HL-60 (cell line): ENCODE measurements at regions not wholly inside any gene's neighbourhood (a gene's known extent, or its start where the extent isn't known, plus 50 kb on each side); places are given as distances from the start of the nearest gene placed in this dataset.

ENCODE experiments used
- DNase-seq, 2 experiments: peaks; one replicate each; pipeline ENCODE4 v3.0.0-alpha.2; 2010 to 2020; ENCODE audit warnings: low read depth in 1 of 2, low spot score in 1 of 2
- H3K27ac ChIP-seq: fragments of 250-450 bp; sonication (Bioruptor Pico); replicated peaks from 2 replicates; pipeline ENCODE4 v1.5.1; 2020; ENCODE audit warnings: mild to moderate bottlenecking, moderate library complexity
- H3K27me3 ChIP-seq: fragments of 250-450 bp; sonication (Bioruptor Pico); 2 replicates; pipeline ENCODE4 v1.5.1; 2021; ENCODE audit warnings: mild to moderate bottlenecking, moderate library complexity; ENCODE audit not compliant: insufficient read depth, poor library complexity, severe bottlenecking
- H3K4me3 ChIP-seq: replicated peaks from 2 replicates; pipeline ENCODE4 v1.5.1; 2011; ENCODE audit warnings: mild to moderate bottlenecking, control low read depth, low read length; ENCODE audit not compliant: insufficient read depth
- GABPA ChIP-seq: IDR thresholded peaks from 2 replicates; pipeline ENCODE4 v1.6.1; 2012; ENCODE audit warnings: low read depth
- POLR2AphosphoS5 ChIP-seq: IDR thresholded peaks from 2 replicates; pipeline ENCODE4 v1.6.1; 2012; ENCODE audit warnings: low read depth
- SPI1 ChIP-seq: IDR thresholded peaks from 2 replicates; pipeline ENCODE4 v1.6.1; 2012; ENCODE audit warnings: low read depth, mild to moderate bottlenecking, borderline replicate concordance
- TF ChIP-seq, protein P1 (sequence below): IDR thresholded peaks from one replicate; pipeline ENCODE4 v1.5.1; 2011; ENCODE audit warnings: low read length, control low read depth, inconsistent platforms; ENCODE audit not compliant: insufficient read depth
- TF ChIP-seq, protein P2 (sequence below): IDR thresholded peaks from 2 replicates; pipeline ENCODE4 v1.6.1; 2012; ENCODE audit warnings: low read depth; ENCODE audit not compliant: insufficient replicate concordance

DNA sequence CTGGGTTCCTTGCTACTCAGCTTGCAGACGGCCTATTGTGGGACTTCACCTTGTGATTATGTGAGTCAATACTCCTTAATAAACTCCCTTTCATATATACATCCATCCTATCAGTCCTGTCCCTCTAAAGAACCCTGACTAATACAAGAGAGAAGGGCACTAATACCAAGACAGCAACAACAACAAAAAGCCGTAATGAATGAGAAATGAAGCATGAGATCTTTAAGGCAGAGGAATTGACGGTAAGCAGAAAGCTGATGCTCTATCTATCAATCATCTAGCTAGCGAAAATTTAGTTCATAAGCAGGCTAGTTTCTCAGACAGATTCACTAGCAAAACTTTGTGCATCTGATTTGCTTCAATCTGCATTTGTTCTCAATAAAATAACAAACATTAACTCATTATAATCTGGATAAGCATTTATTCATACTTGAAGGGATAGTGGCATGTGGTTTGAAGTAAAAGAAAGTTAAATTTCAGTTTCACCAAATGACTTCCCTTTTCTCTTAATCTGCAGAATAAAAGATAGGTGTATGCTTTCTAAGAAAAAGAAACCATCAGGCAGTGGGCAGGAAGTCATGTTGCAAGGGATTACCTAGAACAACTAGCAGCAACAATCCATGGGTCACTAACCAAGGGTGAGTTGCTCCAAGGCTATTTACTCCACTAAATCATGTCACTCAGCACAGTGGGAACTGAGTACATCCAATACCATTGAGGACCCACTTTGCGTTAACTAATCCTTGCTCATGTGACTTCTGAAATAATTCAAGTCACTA, 376.5 kb downstream of the TMEM182 start:
- DNase-seq: no peak
- H3K27me3 ChIP-seq: no peaks in the 10 kb centered on the region
- no peak overlapping the region for H3K4me3 ChIP-seq
- peak; percentile 49; the same call in 1 of the 2 replicates for TF ChIP-seq SPI1
- TF ChIP-seq, protein P1, sequence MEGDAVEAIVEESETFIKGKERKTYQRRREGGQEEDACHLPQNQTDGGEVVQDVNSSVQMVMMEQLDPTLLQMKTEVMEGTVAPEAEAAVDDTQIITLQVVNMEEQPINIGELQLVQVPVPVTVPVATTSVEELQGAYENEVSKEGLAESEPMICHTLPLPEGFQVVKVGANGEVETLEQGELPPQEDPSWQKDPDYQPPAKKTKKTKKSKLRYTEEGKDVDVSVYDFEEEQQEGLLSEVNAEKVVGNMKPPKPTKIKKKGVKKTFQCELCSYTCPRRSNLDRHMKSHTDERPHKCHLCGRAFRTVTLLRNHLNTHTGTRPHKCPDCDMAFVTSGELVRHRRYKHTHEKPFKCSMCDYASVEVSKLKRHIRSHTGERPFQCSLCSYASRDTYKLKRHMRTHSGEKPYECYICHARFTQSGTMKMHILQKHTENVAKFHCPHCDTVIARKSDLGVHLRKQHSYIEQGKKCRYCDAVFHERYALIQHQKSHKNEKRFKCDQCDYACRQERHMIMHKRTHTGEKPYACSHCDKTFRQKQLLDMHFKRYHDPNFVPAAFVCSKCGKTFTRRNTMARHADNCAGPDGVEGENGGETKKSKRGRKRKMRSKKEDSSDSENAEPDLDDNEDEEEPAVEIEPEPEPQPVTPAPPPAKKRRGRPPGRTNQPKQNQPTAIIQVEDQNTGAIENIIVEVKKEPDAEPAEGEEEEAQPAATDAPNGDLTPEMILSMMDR: no peak
- H3K27ac ChIP-seq: no peak overlapping the region

DNA sequence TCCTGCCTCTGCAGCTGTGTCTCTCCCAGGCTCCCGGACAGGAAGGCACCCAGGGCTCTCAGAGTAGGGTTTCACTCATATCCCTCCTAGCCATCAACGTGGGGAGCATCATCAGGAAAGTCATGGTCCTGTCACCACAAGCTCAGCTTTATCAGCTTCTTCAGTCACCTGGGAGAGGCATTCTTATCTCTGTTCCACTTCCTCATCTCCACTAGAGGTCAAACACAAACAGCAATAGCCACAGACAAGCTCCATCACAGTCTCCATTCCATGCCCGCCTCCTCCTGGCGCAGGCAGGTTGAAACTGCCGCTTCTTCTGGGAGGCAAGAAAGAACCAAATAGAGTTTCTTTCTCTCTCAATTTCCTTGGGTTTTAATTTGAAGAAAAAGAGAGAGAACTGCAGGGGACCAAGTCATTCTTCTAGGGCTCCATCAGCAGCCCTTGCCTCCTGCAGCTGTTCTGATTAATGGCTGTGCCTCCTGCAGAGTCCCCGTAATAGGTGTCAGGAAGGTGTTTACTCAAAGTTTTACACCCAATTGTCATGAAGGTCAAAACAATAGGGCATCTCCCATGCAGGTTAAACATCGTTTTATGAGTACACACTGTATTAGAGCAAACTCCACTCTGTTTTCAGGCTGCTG, 377.9 kb downstream of the TMEM182 start:
- H3K27ac ChIP-seq: no peak overlapping the region
- DNase-seq: no peak
- TF ChIP-seq, protein P1: no peak
- no peak for TF ChIP-seq GABPA
- TF ChIP-seq SPI1: 0 out of 2 replicates have a peak, but pooled peaks have one; percentile 22
- no peaks in the 10 kb centered on the region for H3K27me3 ChIP-seq
- H3K4me3 ChIP-seq: no peak overlapping the region

DNA sequence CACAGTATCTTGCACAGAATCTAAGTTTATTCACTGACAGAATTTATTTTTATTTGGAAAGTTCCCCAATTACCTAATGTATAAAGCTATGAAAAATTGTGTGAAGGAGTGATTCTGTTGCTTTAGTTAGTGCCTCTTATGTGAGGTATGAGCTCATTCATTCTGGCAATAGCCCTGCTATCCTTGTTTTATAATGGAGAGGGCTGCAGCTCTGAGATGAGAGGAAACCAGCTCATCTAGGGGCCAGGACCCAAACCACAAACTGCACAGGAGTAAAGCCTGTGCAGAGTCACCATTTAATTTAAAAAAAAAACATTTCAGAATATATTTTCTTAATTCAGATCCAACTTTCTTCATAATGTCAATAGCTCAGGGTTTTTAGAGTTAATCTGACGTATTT, 383.0 kb downstream of the TMEM182 start:
- Histone ChIP-seq H3K4me3 (no peak overlapping the region), H3K27me3 (no peaks in the 10 kb centered on the region), H3K27ac (no peak overlapping the region)
- TF ChIP-seq, protein P1: no peak
- TF ChIP-seq, protein P2, sequence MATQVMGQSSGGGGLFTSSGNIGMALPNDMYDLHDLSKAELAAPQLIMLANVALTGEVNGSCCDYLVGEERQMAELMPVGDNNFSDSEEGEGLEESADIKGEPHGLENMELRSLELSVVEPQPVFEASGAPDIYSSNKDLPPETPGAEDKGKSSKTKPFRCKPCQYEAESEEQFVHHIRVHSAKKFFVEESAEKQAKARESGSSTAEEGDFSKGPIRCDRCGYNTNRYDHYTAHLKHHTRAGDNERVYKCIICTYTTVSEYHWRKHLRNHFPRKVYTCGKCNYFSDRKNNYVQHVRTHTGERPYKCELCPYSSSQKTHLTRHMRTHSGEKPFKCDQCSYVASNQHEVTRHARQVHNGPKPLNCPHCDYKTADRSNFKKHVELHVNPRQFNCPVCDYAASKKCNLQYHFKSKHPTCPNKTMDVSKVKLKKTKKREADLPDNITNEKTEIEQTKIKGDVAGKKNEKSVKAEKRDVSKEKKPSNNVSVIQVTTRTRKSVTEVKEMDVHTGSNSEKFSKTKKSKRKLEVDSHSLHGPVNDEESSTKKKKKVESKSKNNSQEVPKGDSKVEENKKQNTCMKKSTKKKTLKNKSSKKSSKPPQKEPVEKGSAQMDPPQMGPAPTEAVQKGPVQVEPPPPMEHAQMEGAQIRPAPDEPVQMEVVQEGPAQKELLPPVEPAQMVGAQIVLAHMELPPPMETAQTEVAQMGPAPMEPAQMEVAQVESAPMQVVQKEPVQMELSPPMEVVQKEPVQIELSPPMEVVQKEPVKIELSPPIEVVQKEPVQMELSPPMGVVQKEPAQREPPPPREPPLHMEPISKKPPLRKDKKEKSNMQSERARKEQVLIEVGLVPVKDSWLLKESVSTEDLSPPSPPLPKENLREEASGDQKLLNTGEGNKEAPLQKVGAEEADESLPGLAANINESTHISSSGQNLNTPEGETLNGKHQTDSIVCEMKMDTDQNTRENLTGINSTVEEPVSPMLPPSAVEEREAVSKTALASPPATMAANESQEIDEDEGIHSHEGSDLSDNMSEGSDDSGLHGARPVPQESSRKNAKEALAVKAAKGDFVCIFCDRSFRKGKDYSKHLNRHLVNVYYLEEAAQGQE: no peak
- DNase-seq: no peak

DNA sequence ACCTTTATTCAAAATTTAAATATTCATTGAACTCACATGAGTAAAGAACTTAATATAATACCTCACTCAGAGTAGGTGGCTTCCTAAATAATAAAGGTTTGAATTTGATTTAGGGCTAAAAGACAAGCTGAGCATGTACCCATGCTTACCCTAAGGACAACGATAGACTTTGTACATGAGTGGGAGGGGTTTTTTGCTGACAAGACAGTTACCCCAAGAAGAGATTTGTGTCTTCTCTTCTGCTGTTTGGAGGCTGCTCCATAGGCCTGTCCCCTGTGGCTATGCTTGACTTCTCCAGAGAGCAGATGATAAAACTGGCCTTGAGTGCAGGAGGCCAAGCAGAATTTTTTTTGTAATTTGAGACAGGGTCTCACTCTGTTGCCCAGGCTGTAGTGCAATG, 383.9 kb downstream of the TMEM182 start:
- TF ChIP-seq POLR2AphosphoS5 (no peak), SPI1 (no peak), GABPA (no peak)
- TF ChIP-seq, protein P2: no peak
- TF ChIP-seq, protein P1: no peak
- no peak overlapping the region for H3K27ac ChIP-seq
- no peak overlapping the region for H3K4me3 ChIP-seq
- no peak for DNase-seq
- H3K27me3 ChIP-seq: no peaks in the 10 kb centered on the region
